Stomach (tissue), 8 donors: ENCODE measurements at regions not wholly inside any gene's neighbourhood (a gene's known extent, or its start where the extent isn't known, plus 50 kb on each side); places are given as distances from the start of the nearest gene placed in this dataset.

Source experiments
- DNase-seq, 2 donors: peaks; one replicate each; pipeline versions ENCODE4 v3.0.0 to v3.0.0-alpha.2; 2013 to 2019
- H3K27ac ChIP-seq, 5 donors: fragments of 200-600 bp in 4 of 5; sonication (generic) in 4 of 5; one replicate each; pipeline ENCODE4 v1.5.1; 2013 to 2019; ENCODE audit warnings: mild to moderate bottlenecking in 1 of 5, moderate library complexity in 1 of 5
- H3K27me3 ChIP-seq, 3 donors: fragments of 200-600 bp; sonication (generic); one replicate each; pipeline ENCODE4 v1.5.1; 2017 to 2019; ENCODE audit warnings: mixed run types in 1 of 3
- H3K36me3 ChIP-seq, 4 donors: fragments of 200-600 bp; sonication (generic); 1 replicate in 3 of 4; 2 replicates in 1 of 4; pipeline ENCODE4 v1.5.1; 2016 to 2019
- H3K4me1 ChIP-seq, 4 donors: fragments of 200-600 bp; sonication (generic); one replicate each; pipeline ENCODE4 v1.5.1; 2016 to 2019
- H3K4me3 ChIP-seq, 4 donors: fragments of 200-600 bp; sonication (generic) in 3 of 4; one replicate each; pipeline ENCODE4 v1.5.1; 2016 to 2019; ENCODE audit warnings: mild to moderate bottlenecking in 1 of 4
- H3K9me3 ChIP-seq, 4 donors: fragments of 200-600 bp; sonication (generic); one replicate each; pipeline ENCODE4 v1.5.1; 2016 to 2019
- CTCF ChIP-seq, 7 experiments: fragments of 450-650 bp in 4 of 7; fragments of 200-600 bp in 3 of 7; sonication (generic) in 3 of 7; IDR thresholded peaks; one replicate each; pipeline ENCODE4 v1.5.1; 2016 to 2019; ENCODE audit warnings: antibody characterized with exemption in 7 of 7, control low read depth in 2 of 7, mild to moderate bottlenecking in 1 of 7
- EP300 ChIP-seq: sonication (generic); formaldehyde crosslinking; IDR thresholded peaks from one replicate; pipeline ENCODE4 v1.6.1; 2017; ENCODE audit warnings: antibody characterized with exemption
- POLR2A ChIP-seq, 4 donors: fragments of 450-650 bp; IDR thresholded peaks; one replicate each; pipeline ENCODE4 v1.6.1; 2016; ENCODE audit warnings: antibody characterized with exemption in 4 of 4, control low read depth in 2 of 4, mild to moderate bottlenecking in 1 of 4, moderate library complexity in 1 of 4
- POLR2AphosphoS5 ChIP-seq, 3 donors: sonication (generic); formaldehyde crosslinking; IDR thresholded peaks; one replicate each; pipeline ENCODE4 v1.6.1; 2016; ENCODE audit warnings: antibody characterized with exemption in 3 of 3
- WGBS, 5 donors: extraction: QIAGEN DNeasy Blood & Tissue Kit in 3 of 5; methylation state at CpG; one replicate each; pipeline versions ENCODE4 v1.1.5 to v1.1.7; 2013 to 2018; 5-methylcytosine and 5-hydroxymethylcytosine counted together
- intact Hi-C: fragments of 100-400 bp; cut with DNase I; formaldehyde crosslinking; loops from one replicate; pipeline ENCODE4 v1.15.1; 2023; ENCODE audit warnings: low total_unique reads
- donor health status: healthy with polysubstance abuse.
- donor health status: Bipolar disorder and iron deficiency.
- donor health status: healthy.

- no peak overlapping the region for H3K4me3 ChIP-seq
- no peaks in the 10 kb centered on the region for H3K9me3 ChIP-seq
- TF ChIP-seq POLR2AphosphoS5 (IDR thresholded peaks at IDR 0.05), result no peak
- TF ChIP-seq POLR2A (IDR thresholded peaks at IDR 0.05), result no peak
- no peak for TF ChIP-seq CTCF (IDR thresholded peaks at IDR 0.05)
- TF ChIP-seq EP300, result no peak
- H3K36me3 ChIP-seq, result no peaks in the 10 kb centered on the region
- no peak overlapping the region for H3K27ac ChIP-seq
- no peak for DNase-seq
- no peaks in the 10 kb centered on the region for H3K27me3 ChIP-seq
- 91 to 98% (median 94%) methylated on average over 6 of the region's 6 CpGs for WGBS, 5 donors
- no peaks in the 10 kb centered on the region for H3K4me1 ChIP-seq
- intact Hi-C loops, result no loop called here
Observed at GRCh38 chr2:45289997-45290709, 280.9 kb upstream of the SIX2 start.

- Histone ChIP-seq H3K36me3 (no peaks in the 10 kb centered on the region), H3K27me3 (no peaks in the 10 kb centered on the region), H3K4me3 (no peak overlapping the region), H3K27ac (no peak overlapping the region), H3K9me3 (peaks cover 0 to 5% (median 0%) of the 10 kb centered on the region in 4 donors), H3K4me1 (no peaks in the 10 kb centered on the region)
- 84 to 91% (median 90%) methylated on average over 6 of the region's 6 CpGs for WGBS, 5 donors
- TF ChIP-seq POLR2A (IDR thresholded peaks at IDR 0.05), result no peak
- no peak for TF ChIP-seq POLR2AphosphoS5 (IDR thresholded peaks at IDR 0.05)
- no peak for TF ChIP-seq EP300
- TF ChIP-seq CTCF (IDR thresholded peaks at IDR 0.05), result no peak
- intact Hi-C loops, result no loop called here
- no peak for DNase-seq
Observed at GRCh38 chr2:45288532-45289417, 279.5 kb upstream of the SIX2 start.

GRCh38 chr2:45287045-45287444 lies 277.8 kb upstream of the SIX2 start:
- no peaks in the 10 kb centered on the region for H3K36me3 ChIP-seq
- H3K9me3 ChIP-seq, result peaks cover 0 to 5% (median 0%) of the 10 kb centered on the region in 4 donors
- no peaks in the 10 kb centered on the region for H3K4me1 ChIP-seq
- no peaks in the 10 kb centered on the region for H3K27me3 ChIP-seq
- no peak overlapping the region for H3K4me3 ChIP-seq
- whole genome bisulfite sequencing, 5 donors, result 79 to 92% (median 88%) methylated on average over 4 of the region's 4 CpGs
- DNase-seq, result no peak
- intact Hi-C loops, result no loop called here
- H3K27ac ChIP-seq, result no peak overlapping the region
- TF ChIP-seq POLR2A (IDR thresholded peaks at IDR 0.05) (no peak), POLR2AphosphoS5 (IDR thresholded peaks at IDR 0.05) (no peak), EP300 (no peak)

GRCh38 chr2:45285771-45286390 lies 276.6 kb upstream of the SIX2 start:
- 85 to 93% (median 90%) methylated on average over 4 of the region's 4 CpGs for WGBS, 5 donors
- no peak overlapping the region for H3K27ac ChIP-seq
- DNase-seq, result no peak
- H3K4me1 ChIP-seq, result no peaks in the 10 kb centered on the region
- no peaks in the 10 kb centered on the region for H3K36me3 ChIP-seq
- no peaks in the 10 kb centered on the region for H3K27me3 ChIP-seq
- intact Hi-C loops, result no loop called here
- TF ChIP-seq POLR2A (IDR thresholded peaks at IDR 0.05), result no peak
- no peak for TF ChIP-seq POLR2AphosphoS5 (IDR thresholded peaks at IDR 0.05)
- TF ChIP-seq EP300, result no peak
- no peak for TF ChIP-seq CTCF (IDR thresholded peaks at IDR 0.05)
- H3K4me3 ChIP-seq, result no peak overlapping the region
- H3K9me3 ChIP-seq, result peaks cover 0 to 5% (median 0%) of the 10 kb centered on the region in 4 donors
